GM10847 (cell line): ENCODE measurements at regions not wholly inside any gene's neighbourhood (a gene's known extent, or its start where the extent isn't known, plus 50 kb on each side); places are given as distances from the start of the nearest gene placed in this dataset.

Source experiments
- POLR2A ChIP-seq: IDR thresholded peaks from 2 replicates; pipeline ENCODE4 v1.6.1; 2011; ENCODE audit not compliant: insufficient read length; ENCODE audit errors: extremely low read depth

GRCh38 chr7:25308906-25309705, 80.8 kb upstream of the NPVF start:
- TF ChIP-seq POLR2A: no peak

DNA sequence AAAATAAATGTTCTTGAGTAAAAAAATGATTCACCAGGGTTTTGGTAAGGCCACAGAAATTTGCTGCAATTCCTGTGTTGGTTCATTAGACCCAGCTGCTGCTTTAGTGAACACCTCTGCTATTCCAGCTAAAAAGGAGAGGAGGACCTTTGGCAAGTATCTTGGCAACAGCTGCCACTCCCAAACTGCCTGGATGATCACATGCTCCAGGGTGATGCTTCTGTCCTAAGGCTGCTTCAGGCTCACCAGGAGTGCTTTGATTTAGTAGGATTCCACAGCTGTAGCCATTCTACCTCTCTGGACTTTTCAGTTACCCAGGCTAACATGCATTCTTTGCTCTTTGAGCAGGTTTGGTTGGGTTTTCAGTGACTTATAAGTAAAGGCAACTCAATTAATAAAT, 82.6 kb upstream of the NPVF start:
- no peak for TF ChIP-seq POLR2A

DNA sequence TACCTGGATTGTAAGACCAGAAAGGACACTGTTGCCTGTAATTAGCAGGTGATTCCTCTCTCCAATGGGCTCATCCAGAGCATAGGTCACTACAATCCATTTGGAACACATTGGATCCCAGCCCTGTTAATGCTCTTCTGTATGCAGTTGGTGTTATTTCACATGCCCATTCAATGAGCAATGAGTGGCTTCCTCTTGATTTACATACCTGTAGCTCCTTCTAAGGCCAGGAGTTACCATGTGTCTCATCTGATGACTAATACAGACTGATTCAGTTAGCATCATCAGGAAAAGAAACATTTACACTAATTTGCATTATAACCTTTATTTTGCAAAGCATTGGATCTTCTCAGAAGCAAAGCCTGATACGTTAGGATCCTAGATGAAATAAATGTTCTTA, 83.1 kb upstream of the NPVF start:
- TF ChIP-seq POLR2A: no peak

GRCh38 chr7:25312968-25313367, 84.7 kb upstream of the NPVF start:
- no peak for TF ChIP-seq POLR2A

DNA sequence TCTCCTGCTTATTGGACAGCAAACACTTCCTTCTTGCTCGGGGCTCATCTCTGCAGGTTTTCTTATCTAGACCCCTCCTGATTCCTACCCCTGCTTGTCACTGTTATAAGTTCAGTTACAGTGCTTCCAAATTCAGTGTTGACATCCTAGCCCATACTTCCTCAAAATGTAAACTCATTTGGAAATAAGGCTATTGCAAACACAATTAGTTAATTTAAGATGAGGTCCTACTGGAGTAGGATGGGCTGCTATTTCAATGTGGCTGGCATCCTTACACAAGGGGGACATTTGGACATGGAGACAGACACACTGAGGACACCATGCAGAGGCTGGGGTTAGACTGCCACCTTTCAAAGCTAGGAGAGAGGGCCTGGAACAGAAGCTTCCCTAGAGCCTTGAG, 85.2 kb upstream of the NPVF start:
- no peak for TF ChIP-seq POLR2A

DNA sequence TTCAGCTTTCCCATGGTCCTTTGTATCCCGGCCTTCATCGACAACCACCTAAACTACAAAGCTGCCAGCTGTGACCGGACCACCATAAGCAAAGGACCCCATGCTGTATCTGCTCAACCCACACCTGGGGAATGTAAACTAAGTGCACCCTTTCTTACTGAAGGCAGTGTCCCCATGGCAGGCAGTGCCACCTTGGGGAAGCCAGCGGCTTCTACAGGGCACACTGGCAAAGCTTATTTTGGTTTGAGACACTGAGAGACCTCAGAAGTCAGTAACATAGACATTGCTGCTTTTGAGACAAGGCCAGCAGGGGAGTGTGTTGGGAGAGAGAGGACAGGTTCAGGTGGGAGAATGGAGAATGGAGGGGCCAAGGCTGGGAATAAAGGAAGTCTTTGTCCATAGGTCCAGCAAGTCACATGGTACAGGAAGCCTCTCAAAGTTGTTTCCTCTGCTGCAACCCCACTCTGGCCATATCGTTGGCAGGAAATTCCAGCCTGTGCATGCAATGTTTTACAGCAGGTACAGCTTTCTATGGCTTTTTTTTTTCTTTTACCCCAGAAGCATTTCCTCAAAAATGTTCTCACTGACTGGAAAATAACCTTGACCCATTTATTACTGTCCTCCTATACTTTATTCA, 85.9 kb upstream of the NPVF start:
- TF ChIP-seq POLR2A: no peak

DNA sequence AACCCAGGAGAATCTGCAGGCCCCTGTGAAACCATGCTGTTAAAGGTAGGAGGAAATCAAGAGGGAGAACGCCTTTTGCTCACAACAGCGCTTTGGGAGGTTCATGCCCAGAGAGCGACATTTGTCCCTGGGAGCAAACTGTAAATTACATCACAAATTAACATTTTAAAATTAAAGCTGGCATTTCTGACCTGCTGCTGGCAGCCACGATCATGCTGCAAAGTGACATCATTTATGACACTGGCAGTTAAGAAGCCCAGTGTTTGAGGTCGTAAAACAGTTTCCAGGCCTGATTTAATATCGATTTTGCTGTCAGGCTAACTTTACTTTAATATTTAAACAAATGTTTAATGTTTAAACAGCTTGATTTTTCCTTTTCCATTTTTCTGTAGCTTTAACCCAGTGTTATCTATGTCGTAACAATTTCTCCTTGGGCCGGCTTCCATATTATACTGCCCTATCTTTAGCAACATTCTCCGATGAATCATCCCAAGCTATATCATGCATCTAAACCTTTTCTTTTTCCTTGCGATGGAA, 86.5 kb upstream of the NPVF start:
- no peak for TF ChIP-seq POLR2A

- no peak for TF ChIP-seq POLR2A
These were observed 88.1 kb upstream of the NPVF start for GRCh38 chr7:25316366-25316765.

DNA sequence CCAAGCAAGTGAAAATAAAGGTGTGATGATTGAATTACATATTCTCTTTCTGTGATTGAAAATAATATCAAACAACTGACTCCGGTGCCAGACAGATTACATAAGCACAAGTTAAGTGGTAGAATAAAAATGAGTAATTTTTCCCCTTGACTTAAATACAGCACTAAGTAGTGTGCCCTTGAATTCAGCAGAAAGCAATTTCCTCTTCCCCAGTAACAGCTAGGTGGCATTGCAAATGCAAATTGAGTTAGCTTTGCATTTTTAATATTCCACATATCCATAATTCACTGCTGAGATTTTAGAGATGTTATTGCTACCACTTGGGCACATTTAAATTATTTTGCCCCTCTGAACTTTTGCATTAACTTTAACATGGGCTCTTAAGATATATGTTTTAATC, 89.8 kb upstream of the NPVF start:
- TF ChIP-seq POLR2A: no peak

DNA sequence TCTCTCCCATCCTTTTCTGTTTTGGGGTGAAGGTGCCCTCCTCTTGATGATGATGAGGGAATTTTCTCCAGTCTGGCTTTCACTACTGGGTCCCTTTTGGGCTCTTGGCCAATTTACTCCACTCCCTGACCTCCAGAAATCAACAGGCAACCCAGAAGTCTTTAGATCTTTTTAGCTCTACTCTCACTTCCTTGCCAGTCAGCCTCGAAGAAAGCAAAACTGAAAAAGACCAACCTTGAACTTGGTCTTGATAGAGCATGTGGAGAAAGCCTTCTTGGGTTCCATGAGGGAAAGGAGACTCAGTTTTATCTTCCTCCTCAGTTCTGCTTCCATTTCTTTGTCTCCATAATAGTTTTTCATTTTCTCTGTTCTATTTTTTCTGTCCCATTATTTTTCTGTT, 91.4 kb upstream of the NPVF start:
- no peak for TF ChIP-seq POLR2A

- no peak for TF ChIP-seq POLR2A
These were observed 92.5 kb upstream of the NPVF start for GRCh38 chr7:25320791-25321190.

- no peak for TF ChIP-seq POLR2A
These were observed 93.1 kb upstream of the NPVF start for GRCh38 chr7:25321424-25321823.

GRCh38 chr7:25322473-25322872, 94.2 kb upstream of the NPVF start:
- no peak for TF ChIP-seq POLR2A

DNA sequence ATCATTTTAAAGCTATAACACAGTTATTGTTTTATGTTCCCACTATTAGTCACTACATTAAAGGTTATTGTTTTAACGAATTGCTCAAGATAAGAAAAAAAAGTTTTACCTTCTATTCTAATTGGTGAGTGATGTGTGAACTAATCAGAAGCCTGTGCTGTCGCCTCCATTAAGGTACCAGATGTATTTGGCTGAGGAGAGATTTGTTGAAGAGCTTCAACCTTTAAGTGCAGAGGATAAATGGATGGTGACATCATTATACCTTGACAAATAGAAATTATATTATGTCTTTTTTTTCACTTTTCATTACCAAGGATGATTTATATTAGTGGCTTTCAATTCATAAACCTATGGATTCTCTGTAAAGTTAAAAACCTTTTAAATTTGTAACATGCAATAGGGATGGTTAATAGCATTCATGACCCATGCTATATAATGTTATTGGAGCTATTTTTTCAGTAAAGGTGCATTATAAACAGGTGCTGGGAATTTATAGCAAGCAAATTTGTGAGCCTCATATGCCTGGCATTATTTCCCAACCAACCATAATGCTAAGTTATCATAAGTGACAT, 97.0 kb upstream of the NPVF start:
- TF ChIP-seq POLR2A: no peak

DNA sequence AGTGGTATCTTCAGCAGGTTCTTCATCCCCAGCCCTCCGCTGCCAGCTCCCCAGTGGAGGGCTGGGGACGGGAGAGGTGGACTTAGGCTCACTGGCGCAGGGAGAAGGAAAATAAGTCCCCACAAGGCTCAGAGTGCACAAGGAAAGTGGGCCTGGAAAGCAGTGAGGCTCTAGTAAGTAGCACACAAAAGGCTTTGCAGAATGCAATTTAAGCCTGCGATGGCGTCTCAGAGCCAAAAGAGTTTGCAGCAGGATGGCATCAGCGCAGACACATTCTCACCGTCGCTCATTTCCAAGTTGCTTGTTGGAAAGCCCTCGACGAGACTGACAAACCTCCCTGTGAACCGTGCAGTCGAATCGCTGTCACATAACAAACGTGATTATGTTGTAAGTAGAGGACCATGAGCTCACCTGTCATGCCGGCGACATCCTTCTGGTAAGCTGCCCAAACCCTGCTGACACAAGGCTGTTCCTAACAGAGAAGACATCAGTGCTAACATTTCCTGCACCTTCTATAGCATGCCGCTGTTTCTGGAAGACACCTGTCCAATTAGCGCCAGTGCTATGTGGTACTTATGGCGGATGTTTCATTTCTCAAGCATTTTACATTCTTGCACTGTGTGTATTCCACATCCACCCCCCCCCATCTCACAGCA, 98.3 kb upstream of the NPVF start:
- no peak for TF ChIP-seq POLR2A

- TF ChIP-seq POLR2A: no peak
These were observed 101.5 kb upstream of the NPVF start for GRCh38 chr7:25329815-25330214.
